ENCODE measurements at regions not wholly inside any gene's neighbourhood (a gene's known extent, or its start where the extent isn't known, plus 50 kb on each side); places are given as distances from the start of the nearest gene placed in this dataset.
"Not testable (repeated sequence)": the region's sequence is repeated elsewhere in the genome, so short reads cannot be mapped to it uniquely, and the experiment has no call there.

DNA sequence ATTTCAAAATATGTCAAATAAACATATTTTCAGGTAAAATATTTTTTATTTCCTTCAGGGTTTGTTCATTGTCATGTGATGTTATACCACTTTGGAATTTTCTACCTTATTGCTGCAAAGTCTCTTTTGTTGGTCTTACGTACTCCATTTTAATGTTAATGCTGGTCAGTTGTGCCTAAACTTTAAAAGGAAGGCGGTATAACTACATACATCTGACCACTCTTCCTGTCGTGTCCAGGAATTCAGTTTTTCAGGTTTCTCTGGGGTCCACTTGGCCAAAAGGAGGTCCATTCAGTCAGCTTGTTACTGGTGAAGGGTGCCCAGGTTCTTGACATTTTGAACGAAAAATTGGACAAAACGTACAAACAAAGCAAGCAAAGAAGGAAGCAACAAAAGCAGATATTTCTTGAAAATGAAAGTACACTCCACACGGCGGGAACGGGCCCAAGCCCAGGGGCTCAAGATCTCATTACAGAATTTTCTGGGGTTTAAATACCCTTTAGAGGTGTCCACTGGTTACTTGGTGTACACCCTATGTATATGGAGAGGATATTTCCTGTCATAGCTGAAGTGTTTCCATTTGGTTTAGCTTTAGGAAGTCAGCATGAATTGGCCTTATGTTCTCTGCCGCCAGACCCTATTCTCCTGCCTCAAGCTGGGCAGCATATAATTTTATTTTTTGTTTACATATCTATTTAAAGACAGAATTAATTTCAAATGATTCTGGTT, 471.7 kb upstream of the CDH7 start:
- no peak for DNase-seq

DNA sequence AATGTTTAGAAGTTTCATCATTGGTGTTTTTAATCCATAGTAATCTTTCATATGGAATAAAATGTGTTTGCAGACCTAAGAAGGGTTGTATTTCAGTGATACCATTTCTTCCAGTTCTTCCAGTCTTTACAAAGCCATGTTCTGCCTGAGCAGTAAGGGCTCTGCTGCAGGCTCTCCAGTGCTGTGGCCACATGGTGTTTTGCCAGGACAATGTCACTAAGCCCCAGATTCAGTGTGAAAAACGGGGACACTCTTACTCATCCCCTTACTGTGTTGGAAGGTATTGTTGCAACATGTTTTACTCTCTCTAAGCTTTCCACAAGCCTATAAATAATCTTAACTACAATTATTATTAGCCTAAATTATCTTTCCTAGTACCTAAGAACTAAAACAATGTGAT, 481.4 kb upstream of the CDH7 start:
- no peak for DNase-seq

DNA sequence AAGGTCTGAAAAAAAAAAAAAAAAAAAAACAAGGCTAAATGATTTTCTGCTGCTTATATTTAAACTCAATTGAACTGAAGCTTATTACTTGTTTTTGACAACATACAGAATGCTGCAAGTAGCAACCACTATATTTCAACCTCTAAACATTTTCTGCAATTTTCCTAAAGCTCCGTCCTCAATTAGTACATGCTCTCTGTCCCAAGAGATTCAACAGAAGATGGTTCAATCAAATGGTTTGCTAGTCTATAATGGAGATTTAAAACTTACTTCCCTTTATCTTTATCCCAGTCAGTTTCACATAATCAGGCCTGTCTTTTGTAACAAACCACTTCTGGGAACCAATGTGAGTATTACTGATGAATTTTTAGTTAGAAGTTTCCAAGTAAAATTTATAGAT, 485.1 kb upstream of the CDH7 start:
- DNase-seq = no peak

DNA sequence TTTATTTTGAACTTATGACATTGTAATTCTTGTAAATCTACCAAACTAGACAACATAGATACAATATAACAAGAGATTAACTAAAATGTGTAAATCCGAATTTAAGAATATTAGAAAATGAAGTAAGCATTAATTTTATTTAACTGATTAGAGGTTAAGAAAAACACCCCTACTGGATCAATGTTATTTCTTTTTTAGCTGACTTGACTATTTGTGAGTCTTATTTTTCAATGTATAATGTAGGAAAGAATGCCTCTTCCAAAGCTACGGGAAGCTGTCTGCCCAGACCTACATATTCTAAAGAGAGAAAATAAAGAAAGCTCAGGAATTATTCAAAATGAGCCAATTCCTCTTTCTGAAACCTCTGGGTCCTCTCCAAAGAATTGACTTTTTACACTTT, 490.8 kb upstream of the CDH7 start:
- DNase-seq = no peak

DNA sequence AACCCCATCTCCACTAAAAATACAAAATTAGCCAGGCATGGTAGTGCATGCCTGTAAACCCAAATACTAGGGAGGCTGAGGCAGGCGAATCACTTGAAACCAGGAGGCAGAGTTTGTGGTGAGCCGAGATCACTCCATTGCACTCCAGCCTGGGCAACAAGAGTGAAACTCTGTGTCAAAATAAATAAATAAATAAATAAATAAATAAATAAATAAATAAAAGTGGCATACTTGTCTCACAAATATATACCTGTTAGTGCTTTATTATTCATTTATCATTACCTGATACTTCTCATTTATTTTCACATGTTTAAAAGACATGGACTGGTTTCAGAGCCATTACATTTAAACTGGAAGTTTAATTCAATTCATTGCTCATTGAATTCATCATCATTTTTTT, 491.4 kb upstream of the CDH7 start:
- no peak for DNase-seq

DNA sequence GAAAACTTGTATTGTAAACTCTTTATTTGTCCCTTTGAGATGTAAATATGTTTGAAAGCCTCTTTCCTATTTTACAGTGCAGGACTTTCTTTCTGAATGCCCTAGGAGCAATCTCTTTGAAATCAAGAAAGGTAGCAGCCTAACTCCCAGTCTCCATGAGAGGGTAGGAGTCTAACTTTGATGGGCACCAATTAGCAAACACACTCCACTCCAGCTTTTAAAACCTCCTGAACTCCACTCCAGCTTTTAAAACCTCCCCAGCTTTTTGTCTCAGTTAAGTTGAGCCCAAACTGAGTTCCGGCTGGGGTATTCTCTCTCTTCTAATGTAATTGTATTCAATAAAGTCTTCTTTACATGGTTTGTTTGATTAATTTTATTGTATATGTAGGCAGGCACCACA, 493.7 kb upstream of the CDH7 start:
- DNase-seq = no peak

DNA sequence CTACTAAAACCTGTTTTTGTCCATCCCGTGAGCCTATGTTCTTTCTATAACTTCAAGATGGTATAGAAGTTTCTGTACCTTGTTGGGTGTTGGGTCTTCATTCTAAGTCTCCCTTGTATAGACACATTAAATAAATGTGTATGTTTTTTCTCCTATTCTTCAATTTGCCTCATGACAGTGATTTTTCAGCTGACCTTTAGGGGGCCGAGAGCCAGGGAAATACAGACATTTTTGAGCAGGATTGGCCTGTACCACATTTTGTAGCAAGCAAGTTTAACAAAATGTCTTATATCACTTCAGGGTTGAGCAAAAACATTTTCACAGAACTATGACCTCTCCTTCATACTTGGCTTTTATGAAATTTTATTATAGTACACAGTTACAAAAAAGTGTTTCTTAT, 495.4 kb upstream of the CDH7 start:
- no peak for DNase-seq

DNA sequence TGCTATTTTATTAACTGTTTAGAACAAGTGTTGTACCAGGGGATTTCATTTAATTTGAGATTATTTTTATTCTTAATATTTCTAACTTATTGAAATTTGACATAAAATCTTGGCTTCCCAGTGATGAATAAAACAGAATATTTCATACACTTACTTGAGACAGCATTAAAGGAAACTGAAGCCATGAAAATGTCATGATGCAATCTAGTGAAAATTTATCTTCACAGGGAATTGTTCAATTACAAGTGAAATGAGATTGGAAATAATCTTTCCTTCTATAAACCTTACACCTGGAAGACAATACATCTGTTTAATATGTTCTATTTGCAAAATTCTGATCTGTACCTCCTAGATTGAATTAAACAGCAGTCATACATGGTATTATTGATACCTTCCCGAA, 511.0 kb upstream of the CDH7 start:
- DNase-seq = no peak

DNA sequence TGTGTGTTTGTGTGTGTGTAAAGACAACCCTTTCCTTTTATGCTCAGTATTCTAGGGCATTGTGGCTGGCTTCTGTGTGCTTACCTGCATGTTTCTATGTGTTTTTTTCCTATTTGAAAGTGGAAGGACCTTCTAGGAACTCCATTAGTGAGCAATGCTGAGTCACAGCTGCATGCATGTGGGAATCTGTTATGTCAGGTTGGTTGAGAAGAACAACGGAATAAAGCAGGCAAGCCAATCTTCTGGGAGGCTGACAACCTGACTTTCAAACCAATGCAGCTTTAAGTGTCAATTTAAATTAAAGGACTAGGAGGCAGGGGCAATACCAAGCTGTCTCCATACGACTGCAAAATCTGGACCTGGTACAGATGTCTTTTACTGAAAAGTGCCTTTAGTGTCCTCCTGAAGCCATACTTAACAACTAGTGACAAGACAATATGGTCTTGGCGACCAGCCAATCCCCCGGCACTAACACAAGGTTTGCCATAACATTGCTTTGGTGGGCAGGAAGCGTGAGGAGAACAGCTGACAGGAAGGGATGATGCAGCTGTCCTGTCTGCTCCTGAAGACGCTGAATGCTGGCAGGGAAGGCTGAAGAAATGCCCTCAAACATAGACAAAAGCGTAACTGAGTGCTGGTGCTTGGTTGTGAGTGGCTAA, 514.7 kb upstream of the CDH7 start:
- DNase-seq = peak; percentile 85

DNA sequence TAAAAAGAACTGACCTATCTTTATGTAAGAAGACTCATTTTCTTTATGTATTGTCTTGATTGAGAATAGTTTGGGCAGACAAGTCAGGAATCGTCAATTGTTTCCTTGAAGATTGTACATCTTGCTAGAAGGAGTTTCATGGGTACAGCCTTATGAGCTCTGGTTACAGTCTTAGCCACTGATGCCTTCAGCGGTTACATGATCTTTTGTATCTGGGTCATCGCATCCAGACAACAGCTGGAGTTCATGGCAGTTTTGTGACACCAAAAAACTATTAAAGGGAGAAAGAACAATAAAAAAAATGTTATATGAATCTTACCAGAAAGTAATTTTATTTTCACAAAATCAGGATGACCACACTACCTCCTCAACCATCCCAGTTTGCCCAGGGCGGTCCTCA, 520.5 kb upstream of the CDH7 start:
- DNase-seq = no peak

DNA sequence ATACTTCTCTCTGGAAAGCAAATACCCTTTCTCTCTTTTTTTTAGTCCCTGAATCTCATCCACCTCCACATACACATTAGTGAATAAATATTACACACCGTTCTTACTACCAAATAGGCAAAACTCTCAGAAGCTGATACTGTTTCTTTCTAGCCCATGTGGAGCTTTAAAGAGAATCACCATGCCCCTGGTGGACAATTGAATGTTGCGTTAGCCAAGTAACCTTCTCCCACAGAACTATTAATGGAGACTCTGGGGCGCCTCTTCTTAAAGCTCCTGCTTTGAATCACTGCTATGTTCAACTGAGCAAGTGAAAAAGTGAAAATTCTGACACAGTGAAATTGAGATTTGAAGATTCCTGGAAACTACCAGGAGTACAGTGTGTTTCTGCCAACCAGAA, 522.8 kb upstream of the CDH7 start:
- no peak for DNase-seq

DNA sequence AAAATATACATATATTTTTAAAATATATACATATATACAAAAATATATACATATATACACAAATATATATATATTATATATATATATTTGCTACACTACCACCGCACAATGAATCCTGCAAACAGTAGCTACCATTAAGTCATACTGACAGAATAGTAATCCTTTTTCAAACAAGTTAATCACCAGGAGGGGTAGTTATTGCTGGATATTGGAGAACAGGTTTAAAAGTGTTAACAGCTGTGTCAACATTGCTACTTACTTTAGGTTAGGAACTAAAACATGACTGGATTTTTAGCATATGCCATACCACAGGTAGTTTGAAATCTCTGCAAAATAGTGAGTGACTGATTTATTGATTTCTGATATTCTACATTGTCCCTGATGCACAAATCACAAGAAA, 529.1 kb upstream of the CDH7 start:
- no peak for DNase-seq

DNA sequence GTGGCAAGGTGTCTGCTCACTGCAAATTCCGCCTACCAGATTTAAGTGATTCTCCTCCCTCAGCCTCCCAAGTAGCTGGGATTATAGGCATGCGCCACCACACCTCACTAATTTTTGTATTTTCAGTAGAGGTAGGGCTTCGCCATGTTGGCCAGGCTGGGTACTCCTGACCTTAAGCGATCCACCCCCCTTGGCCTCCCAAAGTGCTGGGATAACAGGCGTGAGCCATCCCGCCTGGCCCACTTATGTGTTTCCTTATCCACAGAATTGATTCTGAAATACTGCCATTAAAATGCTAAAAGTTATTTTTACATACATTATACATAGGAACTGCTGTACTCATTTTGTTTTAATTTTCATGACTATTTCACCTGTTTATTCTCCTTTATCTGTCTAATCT, 529.7 kb upstream of the CDH7 start:
- no peak for DNase-seq

DNA sequence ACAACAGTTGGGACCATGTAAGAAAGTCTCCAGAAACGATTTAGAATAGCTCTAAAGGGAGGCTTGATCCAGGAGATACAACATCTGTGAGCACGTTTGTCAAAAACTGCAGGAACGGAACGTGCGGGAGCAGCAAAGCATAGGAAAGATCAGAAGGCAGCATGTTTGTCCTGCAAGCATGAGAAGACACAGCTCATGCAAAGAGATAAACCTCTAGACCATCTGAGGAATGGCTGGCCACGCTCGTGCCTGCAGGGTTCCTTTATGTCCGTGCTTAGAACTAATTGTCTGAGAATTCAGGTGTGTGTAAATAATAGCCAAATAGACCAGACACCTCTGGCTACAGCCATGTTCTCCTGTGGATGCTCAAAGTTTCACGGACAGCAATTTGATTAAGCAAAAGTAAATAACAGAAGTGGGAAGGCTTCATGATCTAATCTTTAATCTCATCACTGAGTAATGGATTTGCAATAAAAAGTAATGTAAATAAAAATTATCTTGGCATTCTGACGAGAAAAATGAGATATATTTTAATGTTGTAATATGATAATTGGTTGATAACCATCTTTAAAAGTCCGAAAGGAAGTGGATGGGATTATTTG, 534.8 kb upstream of the CDH7 start:
- DNase-seq = no peak

DNA sequence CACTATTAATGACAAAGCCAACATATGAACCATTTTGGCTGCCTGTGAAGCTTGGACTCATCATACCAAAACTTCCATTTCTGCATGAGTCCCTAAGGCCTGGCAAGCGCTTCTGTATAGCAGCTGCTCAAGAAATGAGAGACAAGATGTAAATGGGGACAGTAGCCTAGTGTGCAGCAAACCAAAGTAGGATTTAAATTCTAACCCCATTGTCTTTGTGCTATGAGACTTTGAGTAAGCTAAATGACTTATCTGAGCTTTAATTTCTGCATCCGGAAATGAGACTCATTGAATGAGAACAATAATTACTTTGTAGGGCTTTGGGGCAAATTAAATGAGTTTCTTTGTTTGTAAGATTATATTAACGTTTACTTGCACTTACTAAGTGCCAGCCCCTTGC, 536.4 kb upstream of the CDH7 start:
- DNase-seq = no peak

DNA sequence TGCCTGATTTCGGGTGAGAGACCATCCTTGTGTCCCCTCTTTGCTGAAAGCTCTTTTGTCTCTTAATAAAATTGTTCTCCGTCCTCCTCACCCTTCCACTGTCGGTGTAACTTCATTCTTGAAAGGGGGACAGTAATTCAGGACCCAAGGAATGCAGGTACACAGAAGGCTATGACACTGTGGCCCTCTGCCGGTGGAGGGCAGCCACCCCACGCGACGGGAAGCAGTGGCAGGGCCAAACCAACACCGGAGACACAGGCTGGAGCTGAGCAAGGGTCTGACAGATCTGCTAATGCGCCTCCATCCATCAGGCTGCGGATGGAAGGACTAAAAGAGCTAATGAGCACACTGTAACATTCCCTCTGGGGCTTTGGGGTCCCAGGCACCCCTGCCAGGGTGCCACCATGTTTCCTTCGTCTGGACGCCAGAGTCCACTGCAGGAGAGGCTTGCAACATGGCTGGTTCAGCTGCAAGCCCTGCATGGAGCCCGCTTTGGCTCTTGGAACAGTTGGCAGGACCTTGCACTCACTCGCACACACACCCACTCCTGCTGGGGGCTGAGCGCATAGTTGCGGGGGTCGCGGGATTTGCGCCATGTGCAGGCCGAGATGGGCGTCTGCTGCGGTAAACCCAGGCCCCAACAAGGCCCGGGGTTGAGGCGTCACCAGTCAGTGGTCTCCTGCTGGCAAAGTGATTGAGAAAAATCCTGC, 544.1 kb upstream of the CDH7 start:
- DNase-seq = peak; percentile 46

DNA sequence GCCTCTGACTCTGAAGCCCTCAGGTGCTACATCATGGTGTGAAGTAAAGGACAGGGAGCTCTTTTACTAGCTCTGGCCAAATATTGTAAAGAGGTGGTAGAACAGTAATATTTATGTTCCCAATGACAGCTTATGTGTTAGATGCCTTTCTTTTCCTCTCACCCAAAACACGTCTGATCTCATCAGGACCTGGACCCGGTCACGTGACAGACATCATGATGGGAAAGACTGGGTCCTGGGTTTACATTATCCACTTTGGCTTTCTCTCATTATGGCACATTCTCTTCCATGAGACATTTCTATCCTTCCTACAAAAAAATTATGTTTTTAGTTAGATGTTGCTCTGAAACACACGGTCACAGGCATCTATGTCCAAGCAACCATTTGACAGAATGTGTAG, 548.7 kb upstream of the CDH7 start:
- no peak for DNase-seq

DNA sequence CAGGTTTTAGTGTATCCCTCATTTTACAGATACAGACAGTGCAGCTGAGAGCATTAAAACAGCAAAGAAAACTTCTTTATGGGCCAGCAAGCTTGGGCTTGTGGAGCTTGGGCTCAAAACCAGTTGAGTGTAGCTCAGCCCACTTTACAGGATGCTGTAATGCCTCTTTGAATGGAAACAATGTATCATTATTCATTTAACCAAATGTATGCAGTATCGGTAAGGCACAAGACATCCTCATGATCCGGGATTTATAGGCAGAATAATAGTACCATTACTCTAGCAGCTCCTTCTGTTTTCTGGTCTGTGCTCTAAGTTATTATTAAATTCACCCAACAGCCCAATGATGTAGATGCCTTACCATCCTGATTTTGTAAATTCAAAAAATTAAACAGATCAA, 575.1 kb upstream of the CDH7 start:
- no peak for DNase-seq

DNA sequence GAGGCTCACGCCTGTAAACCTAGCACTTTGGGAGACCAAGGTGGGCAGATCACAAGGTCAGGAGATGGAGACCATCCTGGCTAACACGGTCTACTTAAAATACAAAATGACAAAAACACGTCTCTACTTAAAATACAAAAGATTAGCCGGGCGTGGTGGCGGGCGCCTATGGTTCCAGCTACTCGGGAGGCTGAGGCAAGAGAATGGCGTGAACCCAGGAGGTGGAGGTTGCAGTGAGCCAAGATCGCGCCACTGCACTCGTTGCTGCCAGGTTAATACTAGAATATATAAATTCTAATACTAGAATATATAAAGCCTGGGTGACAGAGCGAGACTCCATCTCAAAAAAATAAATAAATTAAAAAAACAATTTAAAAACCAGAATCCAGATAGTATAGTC, 588.7 kb upstream of the CDH7 start:
- not testable (repeated sequence) for DNase-seq

DNA sequence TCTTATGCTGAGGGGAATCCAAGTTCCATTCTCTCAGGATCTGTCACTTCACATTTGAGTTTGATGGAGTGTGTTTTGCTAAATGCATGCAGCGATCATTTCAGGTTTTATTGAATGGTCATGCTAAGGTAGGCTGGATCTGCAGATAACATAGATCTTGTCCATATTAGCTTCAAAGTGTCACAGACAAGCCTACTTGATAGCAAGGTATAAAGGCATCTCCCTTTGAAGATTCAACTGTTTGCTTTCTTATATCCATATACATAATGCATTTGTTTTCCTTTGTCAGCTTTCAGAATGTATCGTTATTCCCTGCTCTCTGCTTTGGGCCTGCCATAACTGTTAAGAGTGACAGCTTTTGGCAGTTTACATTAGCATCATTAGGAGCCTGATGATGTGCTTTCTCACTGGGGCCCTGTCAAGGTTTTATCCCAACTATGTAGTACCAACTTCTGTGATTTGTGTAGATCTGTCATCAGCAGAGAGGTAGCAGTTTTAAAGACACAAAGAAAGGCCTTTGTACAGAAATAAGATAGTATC, 604.3 kb upstream of the CDH7 start:
- no peak for DNase-seq

DNA sequence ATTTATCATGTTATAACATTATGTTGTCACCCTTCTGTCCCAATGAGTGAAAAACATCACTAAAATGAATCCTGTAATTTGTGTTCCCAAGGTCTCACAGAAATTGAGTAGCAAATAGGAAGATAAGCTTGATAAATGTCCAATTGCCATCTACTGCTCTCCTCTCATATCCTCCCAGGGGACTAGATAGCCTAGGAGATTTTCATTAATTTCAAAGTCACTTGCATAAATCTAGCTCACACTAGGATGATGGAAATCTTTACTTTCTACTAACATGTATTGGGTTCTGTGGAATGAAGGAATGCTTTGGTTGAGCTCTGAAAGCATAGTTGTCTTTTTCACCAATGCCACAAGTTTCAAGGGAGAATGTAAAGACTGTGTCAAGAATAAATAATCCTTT, 605.5 kb upstream of the CDH7 start:
- no peak for DNase-seq

DNA sequence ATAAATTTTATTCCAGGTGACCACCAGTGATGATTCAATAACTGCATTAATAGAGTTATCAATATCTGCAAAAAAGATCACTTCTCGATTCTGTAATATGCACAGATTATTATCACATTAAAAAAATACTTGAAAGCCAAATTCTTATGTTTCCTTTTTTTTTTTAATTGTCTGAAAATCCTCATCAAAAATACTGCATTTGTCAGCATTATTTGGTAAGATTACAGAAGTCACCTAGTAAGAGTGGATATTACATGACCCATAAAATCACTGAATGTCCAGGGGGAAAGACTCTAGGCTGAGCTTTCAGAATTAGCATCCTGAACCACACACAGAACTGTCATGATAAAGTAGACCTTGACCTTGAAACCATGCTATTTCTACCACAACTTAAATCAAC, 617.2 kb upstream of the CDH7 start:
- no peak for DNase-seq

DNA sequence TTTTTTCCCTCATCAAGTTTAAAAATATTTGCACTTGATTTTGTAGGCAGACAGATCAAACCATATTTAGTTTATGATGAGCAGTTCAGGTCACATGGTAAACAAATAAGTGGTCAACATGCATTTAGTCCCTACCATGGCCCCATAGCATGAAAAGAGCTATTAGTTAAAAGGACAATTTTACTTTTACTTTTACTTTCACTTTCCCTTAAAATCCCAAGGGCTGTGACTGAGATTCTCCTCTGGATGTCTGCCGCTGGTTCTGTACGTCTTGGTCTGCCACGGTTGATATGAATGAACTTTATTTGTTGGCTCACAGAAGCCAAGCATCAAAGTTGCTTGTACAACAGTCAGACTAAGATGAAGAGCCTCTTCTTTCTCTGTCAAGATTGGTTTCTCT, 626.2 kb upstream of the CDH7 start:
- no peak for DNase-seq

DNA sequence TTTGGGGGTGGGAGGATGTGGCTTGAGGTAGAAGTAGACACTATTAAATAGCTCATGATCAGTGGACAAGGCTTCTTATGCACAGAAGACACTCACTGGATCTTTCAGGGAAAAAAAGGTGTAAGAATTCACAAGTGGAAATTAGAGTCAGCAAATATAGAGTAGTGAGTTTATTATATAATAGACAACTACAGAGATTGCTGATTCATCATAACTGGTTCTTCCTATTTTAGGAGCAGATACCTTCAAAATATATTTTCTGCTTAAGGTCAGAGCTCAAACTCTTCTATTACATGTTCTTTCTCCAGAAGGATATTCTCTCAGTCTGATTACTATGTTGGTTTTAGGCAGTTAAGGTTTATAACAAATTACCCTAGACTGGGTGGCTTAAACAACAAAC, 646.9 kb upstream of the CDH7 start:
- DNase-seq = no peak
